Stimulated activated CD4-positive, alpha-beta T cell treated with anti-CD3 and anti-CD28 coated beads, Interleukin-12 subunit alpha, Interleukin-12 subunit beta, amount 100 ng/mL, for 48 hours (primary cell): ENCODE measurements at regions not wholly inside any gene's neighbourhood (a gene's known extent, or its start where the extent isn't known, plus 50 kb on each side); places are given as distances from the start of the nearest gene placed in this dataset.
A peak's percentile ranks its signal among the peaks of the same experiment; 100 is the strongest.
"Not testable (repeated sequence)": the region's sequence is repeated elsewhere in the genome, so short reads cannot be mapped to it uniquely, and the experiment has no call there.

Experiments
- DNase-seq, 3 donors: peaks; one replicate each; pipeline ENCODE4 v3.0.0-alpha.2; 2020; ENCODE audit warnings: low read depth in 2 of 3, low spot score in 1 of 3

DNA sequence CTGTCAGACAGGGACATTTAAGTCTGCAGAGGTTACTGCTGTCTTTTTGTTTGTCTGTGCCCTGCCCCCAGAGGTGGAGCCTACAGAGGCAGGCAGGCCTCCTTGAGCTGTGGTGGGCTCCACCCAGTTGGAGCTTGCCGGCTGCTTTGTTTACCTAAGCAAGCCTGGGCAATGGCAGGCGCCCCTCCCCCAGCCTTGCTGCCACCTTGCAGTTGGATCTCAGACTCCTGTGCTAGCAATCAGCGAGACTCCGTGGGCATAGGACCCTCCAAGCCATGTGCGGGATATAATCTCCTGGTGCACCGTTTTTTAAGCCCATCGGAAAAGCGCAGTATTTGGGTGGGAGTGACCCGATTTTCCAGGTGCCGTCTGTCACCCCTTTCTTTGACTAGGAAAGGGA is 147.0 kb upstream of the ELL2 start:
- DNase-seq = not testable (repeated sequence)

DNA sequence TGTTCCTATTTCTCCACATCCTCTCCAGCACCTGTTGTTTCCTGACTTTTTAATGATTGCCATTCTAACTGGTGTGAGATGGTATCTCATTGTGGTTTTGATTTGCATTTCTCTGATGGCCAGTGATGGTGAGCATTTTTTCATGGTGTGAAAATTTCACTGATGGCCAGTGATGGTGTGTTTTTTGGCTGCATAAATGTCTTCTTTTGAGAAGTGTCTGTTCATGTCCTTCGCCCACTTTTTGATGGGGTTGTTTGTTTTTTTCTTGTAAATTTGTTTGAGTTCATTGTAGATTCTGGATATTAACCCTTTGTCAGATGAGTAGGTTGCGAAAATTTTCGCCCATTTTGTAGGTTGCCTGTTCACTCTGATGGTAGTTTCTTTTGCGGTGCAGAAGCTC is 142.2 kb upstream of the ELL2 start:
- DNase-seq = not testable (repeated sequence)

DNA sequence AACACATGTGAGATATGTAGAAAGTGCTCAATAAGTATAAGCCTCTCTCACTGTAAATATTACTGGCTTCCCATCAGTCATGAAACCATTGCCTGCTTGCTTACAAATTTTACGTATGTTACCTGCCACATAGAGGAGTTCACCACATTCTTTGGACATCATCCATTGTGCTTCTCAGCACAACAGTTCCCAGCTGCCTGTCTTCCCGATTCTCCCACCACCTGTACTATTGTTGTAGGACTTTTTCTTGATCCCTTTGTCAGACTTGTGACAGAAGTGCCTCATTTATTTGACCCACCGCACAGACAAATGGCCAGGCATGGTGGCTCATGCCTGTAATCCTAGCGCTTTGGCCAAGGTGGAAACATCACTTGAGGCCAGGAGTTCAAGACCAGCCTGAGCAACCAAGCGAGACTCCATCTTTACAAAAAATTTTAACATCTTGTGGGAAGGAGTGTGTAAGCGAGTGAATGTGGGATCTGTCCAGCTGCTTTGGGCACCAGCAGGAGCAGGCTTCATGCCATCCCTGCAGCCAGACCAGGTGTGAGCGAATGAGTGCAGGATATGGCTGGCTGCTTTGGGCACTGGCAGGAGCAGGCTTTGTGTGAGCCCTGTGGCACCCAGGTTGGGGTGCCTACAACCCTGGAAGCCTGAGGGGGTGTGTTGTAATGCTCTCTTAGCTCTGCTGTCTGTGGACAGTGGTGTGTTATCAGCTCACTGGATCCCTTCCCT is 139.9 kb upstream of the ELL2 start:
- no peak for DNase-seq

DNA sequence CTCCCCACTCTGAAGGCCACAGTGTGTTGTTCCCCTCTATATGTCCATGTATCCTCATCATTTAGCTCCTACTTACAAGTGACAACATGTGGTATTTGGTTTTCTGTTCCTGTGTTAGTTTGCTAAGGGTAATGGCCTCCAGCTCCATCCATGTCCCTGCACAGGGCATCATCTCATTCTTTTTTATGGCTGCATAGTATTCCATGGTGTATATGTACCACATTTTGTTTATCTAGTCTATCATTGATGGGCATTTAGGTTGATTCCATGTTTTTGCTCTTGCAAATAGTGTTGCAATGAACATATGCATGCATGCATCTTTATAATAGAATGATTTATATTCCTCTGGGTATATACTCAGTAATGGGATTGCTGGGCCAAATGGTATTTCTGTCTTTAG is 135.8 kb upstream of the ELL2 start:
- not testable (repeated sequence) for DNase-seq

DNA sequence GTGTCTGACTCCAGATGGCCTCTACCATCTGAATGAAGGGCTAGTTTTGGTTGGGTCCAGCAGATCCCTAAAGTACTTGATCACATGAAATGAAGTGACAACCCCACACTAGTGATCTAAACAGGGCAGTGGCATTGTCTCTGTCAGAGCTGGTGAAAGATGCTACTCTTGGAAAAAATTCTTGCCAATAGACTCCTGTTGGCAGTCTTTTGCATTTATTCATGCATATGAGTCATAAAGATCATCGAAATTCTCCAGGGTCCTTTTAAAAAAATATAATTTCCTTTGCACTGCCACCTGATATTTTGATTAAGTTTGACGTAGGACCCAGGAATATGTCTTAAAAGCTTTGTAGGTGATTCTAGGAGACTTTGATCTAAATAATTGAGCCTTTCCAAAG is 135.1 kb upstream of the ELL2 start:
- DNase-seq = no peak

DNA sequence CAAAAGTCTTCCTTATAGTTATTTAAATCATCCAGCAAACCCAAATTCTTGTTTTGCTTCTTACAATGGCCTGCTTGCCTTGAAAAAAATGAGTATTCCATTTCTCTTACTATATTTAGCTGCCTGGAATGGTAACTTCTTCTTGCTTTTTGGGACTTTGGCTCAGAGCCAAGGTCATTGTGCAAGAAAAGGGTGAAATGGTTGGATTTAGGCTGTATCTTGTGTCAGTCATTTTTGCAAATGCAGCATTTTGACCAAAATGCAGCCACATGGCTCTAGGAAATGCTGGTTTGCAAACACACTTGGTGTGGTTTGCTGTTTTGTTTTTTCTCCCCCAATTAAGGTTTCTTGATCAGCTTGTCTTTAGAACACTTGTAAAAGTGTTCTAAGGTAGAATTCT is 133.3 kb upstream of the ELL2 start:
- no peak for DNase-seq

DNA sequence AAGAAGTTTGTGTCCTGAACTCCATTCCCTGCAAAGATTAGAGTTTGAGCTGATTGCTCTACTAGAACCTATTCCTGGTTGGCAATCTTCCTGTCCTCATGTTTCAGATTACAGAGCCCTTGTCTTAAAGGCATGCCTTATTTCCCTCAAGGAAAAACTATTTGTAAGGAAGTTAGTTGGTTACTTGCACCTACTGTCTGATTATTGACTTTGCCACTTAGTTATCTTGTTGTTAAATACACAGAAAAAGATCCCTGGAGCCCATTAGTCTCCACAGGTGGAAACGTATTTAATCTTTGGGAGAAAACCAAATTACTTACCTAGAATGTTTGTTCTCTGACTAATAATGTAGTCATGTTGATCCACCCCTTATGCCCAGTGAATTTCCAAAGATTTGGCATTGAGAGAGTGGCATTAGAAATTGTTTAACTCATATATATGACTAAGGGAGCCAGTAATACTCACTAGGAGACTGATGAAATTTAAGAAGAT is 132.3 kb upstream of the ELL2 start:
- DNase-seq = no peak

DNA sequence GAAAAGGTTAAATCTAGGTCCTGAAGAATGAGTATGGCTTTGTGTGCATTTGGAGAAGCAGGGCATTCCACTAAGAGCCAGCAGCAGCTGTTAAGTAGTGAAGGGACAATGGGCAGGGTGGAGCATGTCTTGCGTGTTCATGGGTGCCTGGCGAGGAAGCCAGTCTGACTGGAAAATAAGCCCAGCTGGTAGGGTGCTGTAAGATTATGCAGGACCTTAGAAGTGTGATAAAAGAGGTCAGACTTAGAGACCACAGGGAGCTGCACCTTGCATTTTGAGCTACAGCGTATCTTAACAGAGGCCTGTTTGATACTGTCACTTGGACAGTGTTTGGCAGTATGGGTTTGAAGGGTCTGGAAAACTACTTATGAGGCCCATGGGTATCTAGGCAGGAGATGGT is 131.7 kb upstream of the ELL2 start:
- DNase-seq = no peak

DNA sequence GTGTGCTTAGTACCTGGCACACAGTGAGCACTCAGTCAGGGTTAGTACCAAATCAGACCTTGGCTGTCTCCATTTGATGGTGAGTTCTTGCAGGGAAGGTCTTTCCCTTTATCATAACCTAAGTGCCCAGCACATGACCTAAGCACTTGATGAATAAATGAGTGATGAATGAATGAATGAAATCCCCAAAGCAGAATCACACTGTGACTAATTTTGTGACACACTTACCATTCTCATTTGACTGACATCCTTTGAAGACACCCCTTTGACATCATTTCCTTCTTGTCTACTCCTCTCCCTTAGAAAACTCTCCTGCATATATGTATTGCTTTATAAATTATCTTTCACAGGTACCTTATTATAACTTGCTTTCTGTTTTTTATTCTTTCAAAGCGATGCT is 130.2 kb upstream of the ELL2 start:
- DNase-seq = no peak

DNA sequence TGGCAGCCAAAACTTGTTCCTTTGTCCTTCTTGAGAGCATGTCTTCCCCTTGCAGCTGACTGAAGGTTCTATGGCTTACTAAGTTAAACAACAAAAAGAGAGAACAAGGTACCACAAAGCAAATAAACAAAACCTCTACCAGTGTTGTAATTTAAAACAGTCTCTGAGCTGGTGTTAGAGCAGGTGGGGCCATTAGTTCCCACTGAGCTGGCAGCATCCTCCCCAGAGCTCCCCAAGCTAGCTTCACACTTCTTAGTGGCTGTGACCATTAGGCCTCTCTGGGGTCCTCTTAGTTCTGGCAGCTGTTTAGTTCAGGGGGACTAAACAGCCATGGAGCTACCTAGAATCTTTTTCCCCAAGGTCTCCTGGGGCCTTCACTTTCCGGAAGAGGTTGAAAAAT is 128.6 kb upstream of the ELL2 start:
- DNase-seq = no peak

DNA sequence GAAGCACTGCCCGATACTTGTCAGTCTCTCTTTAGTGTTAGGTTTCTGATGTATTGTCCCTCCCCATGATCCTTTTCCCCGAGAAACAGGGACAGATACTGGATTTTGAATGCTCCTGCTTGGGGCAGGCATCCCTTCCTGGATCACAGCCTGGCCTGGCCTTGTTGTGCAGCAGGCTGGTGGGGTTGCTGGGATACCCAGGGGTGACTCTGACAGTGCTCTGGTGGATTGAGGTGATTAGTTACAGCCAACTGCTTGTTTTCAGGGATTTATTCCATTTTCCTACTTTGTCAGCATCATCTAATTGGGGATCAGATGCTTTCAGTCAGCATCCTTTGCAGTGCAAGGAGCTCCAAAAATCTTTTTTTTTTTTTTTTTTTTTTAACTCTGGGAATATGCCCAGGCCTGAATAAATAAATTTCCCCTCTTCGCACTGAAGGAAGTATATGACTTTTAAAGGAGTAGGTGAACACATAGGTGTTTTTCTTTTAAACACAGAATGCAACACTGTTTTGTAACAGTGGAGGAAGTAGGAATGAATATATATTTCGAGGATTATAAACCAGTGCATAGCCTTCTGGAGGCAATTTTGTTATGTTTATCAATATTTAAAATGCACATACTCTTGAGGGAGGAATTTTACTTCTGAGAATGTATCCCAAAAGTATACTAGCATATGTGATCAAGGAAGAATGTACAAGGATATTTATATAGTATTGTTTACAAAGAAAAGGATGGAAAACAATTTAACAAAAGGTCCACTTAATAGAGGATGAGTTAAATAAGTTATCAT is 127.3 kb upstream of the ELL2 start:
- DNase-seq = no peak

DNA sequence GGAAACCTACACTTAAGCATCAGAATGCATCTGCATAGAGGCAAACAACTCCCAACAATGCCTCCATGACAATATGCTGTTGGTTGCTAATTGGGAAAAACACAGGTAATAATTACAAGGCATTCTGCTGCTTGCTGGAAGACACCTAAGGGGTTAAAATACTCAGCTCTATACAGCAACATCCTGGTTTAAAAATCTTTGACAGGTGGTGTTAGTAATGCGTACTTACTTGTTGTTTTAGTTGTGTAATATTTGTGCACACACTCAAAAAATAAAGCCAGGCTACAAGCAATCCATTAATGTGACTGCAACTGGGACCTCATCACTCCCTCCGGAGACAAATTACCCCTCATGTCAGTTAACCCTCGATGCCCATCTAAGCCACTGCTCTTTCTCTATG is 126.3 kb upstream of the ELL2 start:
- no peak for DNase-seq

DNA sequence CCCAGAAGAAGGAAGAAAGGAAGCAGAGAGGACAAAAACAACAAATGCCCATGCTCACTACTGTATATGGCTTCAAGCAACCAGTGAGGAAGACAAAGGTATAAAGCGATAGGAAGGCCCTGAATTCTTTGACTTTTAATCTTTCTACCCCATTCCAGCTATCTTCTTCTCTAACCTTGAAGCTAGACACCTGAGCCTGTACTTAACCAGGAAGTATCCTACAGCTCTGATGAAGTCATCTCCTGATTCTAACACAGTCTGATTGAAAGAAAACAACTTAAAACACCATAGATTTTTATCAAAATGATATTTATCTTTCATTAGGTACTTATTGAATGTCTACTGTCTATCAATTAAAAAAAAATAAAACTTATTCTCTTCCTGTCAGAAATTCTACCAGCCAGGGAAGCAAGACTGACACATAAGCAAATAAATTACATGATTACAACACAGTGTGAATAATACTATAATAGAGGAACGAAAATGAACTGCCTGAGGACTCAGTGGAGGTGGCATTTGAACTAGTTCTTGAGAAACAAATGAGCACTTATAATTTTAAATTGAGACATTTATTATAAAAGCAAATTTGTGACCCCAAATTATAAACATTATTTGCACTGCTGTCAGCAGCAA is 123.3 kb upstream of the ELL2 start:
- DNase-seq = no peak

DNA sequence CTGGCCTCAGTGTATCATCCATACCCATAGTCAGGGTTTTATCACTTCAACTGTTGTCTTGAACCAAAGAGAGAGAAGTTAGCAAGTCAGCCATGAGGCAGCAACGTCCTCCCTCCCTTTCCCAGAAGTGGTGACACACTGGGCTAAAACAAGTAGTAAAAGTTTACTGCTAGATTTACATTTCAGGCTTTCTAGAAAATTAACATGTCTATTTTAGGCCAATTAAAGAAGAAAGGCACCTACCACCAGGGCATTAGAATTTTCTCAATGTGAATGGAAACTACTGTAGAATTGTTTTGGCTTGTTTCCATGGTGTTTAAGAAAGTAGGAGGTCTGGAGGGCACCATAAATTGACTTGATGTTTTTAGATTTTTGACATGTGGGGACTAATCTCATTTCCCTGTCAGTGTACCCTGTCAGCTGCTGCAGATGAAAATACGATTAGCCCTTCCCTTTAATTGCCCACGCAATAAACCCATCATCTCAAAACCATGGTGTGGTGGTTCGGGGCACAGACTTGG is 121.8 kb upstream of the ELL2 start:
- no peak for DNase-seq

DNA sequence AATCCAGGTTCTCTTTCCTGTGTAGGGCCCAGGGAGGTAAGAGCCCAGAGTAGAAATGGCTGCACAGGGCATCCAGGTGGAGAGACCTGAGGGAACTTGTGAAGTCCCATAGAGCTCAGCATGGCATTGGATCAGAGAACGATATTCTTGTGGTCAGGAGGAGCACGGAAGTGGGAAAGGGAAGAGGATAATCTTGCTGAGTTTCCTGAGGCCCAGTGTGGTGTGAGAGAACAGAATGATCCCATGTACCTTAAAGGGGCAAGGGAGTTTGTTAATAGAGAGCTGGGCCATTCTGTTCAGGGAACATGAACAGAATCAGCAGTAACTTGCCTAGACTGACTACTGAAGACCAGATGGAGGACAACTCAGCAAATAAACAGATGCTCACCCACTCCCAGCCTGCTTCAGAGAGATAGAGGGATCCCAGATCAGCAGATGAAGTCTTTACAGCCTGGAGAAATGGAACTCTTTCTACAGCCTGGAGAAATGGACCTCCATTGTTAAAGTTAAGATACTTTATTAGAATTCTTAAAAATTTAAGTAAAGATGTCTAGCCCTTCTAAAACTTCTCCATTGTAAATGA is 119.7 kb upstream of the ELL2 start:
- no peak for DNase-seq

DNA sequence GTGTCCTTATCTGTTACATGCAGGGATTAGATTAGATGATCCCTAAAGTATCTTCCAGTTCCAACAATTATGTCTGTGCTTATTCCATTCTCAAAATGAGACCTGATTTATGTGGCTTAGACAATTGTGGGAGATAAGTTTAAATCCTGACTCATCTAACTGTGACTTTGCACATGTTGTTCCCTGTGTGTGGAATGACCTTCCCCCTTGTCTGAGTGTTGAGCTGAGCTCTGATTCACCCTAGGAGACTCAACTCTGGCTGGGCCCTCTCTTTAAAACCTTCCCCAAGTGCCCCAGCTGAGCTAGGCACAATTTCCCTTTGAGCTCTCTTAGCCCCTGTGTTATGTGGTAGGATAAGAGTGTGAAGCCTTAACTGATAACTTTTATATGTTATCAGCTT is 118.9 kb upstream of the ELL2 start:
- no peak for DNase-seq

DNA sequence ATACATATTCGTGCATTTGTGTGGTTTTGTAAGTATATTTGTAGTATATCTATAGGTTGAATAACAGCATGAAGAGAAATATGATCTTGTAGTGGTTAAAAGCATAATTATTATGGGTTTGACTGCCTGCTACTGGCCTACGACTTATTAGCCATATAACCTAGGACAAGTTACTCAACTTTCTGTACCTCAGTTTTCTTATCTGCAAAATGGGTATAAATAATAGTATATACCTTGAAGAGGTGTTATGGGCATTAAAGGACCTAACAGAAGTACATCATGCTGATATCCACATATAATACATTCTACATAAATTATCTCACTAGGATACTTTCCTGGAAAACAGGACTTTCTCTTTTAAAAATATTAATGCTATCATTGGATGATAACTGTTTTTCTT is 118.3 kb upstream of the ELL2 start:
- DNase-seq = no peak

DNA sequence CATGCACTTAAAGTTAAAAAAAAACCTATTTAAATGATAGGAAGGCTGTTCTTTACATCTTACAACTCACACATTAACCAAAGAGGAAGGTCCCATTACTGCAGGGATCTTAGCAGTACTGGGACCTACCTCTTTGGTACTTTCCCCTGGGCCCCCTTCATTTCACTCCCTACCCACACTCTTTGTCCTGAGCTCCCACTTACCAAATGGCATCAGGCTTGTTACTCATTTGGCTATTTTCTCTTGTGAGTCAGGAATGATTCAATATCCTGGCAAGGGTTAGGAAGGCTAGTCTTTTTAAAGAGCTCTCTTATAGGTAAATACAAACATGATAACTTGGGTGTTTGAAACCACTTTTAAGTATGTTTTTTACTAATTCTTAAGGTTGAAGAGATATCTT is 117.4 kb upstream of the ELL2 start:
- DNase-seq = peak in 2 of 3 donors; percentile 34 to 55

DNA sequence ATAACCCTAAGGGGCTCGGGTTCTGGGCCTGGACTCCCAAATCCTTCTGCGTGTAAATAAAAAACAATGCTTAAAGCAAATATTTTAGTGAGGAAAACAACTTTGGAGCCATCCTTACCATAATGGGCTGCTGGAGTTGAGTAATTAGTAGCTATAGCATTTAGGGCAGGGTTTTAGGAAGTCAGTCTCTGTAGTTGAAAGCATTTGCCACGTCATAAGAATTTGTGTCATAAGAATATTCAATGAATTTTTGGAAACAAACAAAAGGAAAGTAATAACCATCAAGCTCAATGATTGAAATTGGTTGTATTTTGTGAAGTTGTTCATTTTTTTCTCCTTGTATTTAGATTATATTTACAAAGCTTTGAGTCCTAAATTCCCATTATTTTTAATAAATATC is 114.8 kb upstream of the ELL2 start:
- no peak for DNase-seq

DNA sequence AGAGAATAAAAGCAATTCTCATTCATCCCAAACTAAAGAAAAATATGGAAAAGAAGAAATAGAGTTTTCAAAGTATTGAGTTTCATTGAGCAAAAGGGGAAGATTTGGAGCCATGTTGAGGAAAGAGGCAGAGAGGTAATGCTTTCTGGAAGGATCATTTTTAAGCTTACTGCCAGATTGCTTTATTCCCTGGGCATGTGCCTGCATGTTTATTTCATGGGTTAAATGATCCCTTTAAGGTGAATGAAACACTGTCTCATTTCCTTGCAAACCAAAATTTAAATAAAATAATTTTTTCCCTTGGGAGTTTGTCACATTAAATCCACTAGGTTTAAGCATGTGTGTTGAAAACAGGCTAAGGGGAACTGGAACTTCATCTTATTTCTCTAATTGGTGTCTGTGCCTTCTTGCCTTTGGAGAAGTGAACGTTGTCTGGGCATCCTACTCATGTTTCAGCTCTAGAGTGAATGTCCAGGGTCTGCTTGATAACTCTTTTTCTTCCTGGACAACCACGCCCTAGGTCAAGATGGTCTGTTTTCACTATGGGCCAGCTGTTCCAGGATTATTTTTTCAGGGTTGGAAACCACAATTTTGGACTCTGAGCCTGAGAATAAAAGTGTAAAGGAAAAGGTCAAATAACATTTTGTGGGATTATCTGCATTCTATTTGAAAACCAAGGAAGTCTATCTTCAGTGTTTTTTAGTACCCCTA is 114.1 kb upstream of the ELL2 start:
- no peak for DNase-seq

DNA sequence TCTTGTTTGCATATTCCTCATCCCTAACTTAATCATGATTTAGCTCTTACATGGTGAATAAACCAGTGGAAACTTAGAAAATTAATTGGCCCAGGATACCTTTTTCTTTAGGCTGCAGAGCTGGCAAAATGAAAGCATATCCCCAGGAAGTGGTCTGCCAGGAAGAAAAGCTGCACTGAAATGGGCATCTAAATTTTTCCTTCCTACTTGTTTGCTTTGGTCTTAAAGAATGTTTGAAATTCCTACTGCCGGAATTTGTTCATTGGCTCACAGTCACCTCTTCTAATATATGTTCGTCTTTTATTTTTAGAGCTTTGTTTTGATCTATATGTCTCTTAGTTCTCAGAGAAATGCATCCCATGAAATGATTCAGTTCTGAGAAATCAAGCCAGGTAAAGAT is 113.2 kb upstream of the ELL2 start:
- no peak for DNase-seq
